ENCODE measurements at regions not wholly inside any gene's neighbourhood (a gene's known extent, or its start where the extent isn't known, plus 50 kb on each side); places are given as distances from the start of the nearest gene placed in this dataset.

GRCh38 chr9:96164268-96164683, 137.7 kb downstream of the HSD17B3 start:
- TF ChIP-seq SIX5 (IDR thresholded peaks at IDR 0.05; ENCODE audit: borderline replicate concordance in 1 of 2, insufficient read depth in 1 of 2, low read depth in 1 of 2, low read length in 2 of 2) (no peak), CBX5 (IDR thresholded peaks at IDR 0.05; ENCODE audit: borderline replicate concordance, low read depth) (no peak), CHCHD3 (CRISPR knock-in tag; IDR thresholded peaks at IDR 0.05) (no peak)
